GM21423 (cell line): ENCODE measurements at regions not wholly inside any gene's neighbourhood (a gene's known extent, or its start where the extent isn't known, plus 50 kb on each side); places are given as distances from the start of the nearest gene placed in this dataset.

Source experiments
- ATAC-seq: cut with Tn5 transposase; IDR thresholded peaks from one replicate; pipeline ENCODE4 v1.9.1; 2021; ENCODE audit warnings: mild to moderate bottlenecking, moderate library complexity; ENCODE audit not compliant: unreplicated experiment

GRCh38 chr9:14560194-14560593, 133.0 kb downstream of the ZDHHC21 start:
- ATAC-seq = peak; percentile 84

- no peak for ATAC-seq
Measured at GRCh38 chr9:14554886-14555285, 138.3 kb downstream of the ZDHHC21 start.

- no peak for ATAC-seq
Measured at GRCh38 chr9:14547245-14548060, 145.8 kb downstream of the ZDHHC21 start.

GRCh38 chr9:14546693-14547092, 146.5 kb downstream of the ZDHHC21 start:
- no peak for ATAC-seq

- ATAC-seq = no peak
Measured at GRCh38 chr9:14542071-14542470, 151.2 kb downstream of the ZDHHC21 start.

GRCh38 chr9:14538526-14538925, 154.7 kb downstream of the ZDHHC21 start:
- ATAC-seq = no peak

GRCh38 chr9:14535161-14535955, 157.9 kb downstream of the ZDHHC21 start:
- no peak for ATAC-seq

- ATAC-seq = no peak
Measured at GRCh38 chr9:14533867-14534640, 159.2 kb downstream of the ZDHHC21 start.

GRCh38 chr9:14532456-14533115, 160.6 kb downstream of the ZDHHC21 start:
- ATAC-seq = no peak

- ATAC-seq = no peak
Measured at GRCh38 chr9:14531341-14532269, 161.6 kb downstream of the ZDHHC21 start.

GRCh38 chr9:14530841-14531240, 162.4 kb downstream of the ZDHHC21 start:
- ATAC-seq = no peak

- no peak for ATAC-seq
Measured at GRCh38 chr9:14530366-14530765, 162.9 kb downstream of the ZDHHC21 start.

GRCh38 chr9:14529629-14530028, 163.6 kb downstream of the ZDHHC21 start:
- ATAC-seq = no peak

GRCh38 chr9:14529054-14529453, 164.2 kb downstream of the ZDHHC21 start:
- no peak for ATAC-seq

- ATAC-seq = no peak
Measured at GRCh38 chr9:14526504-14526903, 166.7 kb downstream of the ZDHHC21 start.

GRCh38 chr9:14525856-14526255, 167.4 kb downstream of the ZDHHC21 start:
- ATAC-seq = no peak

GRCh38 chr9:14524873-14525515, 168.2 kb downstream of the ZDHHC21 start:
- ATAC-seq = no peak

GRCh38 chr9:14523545-14523944, 169.7 kb downstream of the ZDHHC21 start:
- ATAC-seq = no peak
